OCI-LY1 (cell line): ENCODE measurements at regions not wholly inside any gene's neighbourhood (a gene's known extent, or its start where the extent isn't known, plus 50 kb on each side); places are given as distances from the start of the nearest gene placed in this dataset.

Experiments
- H2AFZ ChIP-seq: fragments of 200-600 bp; sonication (generic), shearing (Covaris generic); 2 replicates; pipeline ENCODE4 v1.6.0; 2014; ENCODE audit warnings: antibody characterized with exemption, mild to moderate bottlenecking, low read length
- H3F3A ChIP-seq: fragments of 200-600 bp; sonication (generic), shearing (Covaris generic); 2 replicates; pipeline ENCODE4 v1.6.0; 2014; ENCODE audit warnings: mild to moderate bottlenecking, antibody characterized with exemption, low read length, moderate library complexity; ENCODE audit not compliant: insufficient read depth
- H3K27ac ChIP-seq: fragments of 200-600 bp; sonication (generic); 2 replicates; pipeline ENCODE4 v1.5.1; 2014; ENCODE audit warnings: low read length, mixed run types, mild to moderate bottlenecking, low read depth; ENCODE audit not compliant: poor library complexity, severe bottlenecking
- H3K27me3 ChIP-seq: fragments of 200-600 bp; sonication (generic); 2 replicates; pipeline ENCODE4 v1.6.0; 2014; ENCODE audit warnings: antibody characterized with exemption, mild to moderate bottlenecking, low read length, moderate library complexity; ENCODE audit not compliant: insufficient read depth
- H3K36me3 ChIP-seq: fragments of 200-600 bp; sonication (generic); 2 replicates; pipeline ENCODE4 v1.6.1; 2014; ENCODE audit warnings: mild to moderate bottlenecking, antibody characterized with exemption, low read length, moderate library complexity, mixed read lengths; ENCODE audit not compliant: insufficient read depth
- H3K4me1 ChIP-seq: fragments of 200-600 bp; sonication (generic); 2 replicates; pipeline ENCODE4 v1.5.1; 2014; ENCODE audit warnings: mild to moderate bottlenecking, low read length, moderate library complexity; ENCODE audit not compliant: insufficient read depth, severe bottlenecking
- H3K4me2 ChIP-seq: fragments of 200-600 bp; sonication (generic), shearing (Covaris generic); 2 replicates; pipeline ENCODE4 v1.6.1; 2014; ENCODE audit warnings: low read length
- H3K4me3 ChIP-seq: fragments of 200-600 bp; sonication (generic); 2 replicates; pipeline ENCODE4 v1.5.1; 2014; ENCODE audit warnings: low read length, low read depth, mild to moderate bottlenecking, mixed read lengths; ENCODE audit not compliant: poor library complexity, severe bottlenecking
- H3K79me2 ChIP-seq: fragments of 200-600 bp; shearing (Covaris generic); 2 replicates; pipeline ENCODE4 v1.6.1; 2016; ENCODE audit warnings: mixed run types, low read length, mixed read lengths; ENCODE audit not compliant: insufficient read depth
- H3K9ac ChIP-seq: fragments of 200-600 bp; sonication (generic), shearing (Covaris generic); 2 replicates; pipeline ENCODE4 v1.6.1; 2014; ENCODE audit warnings: mild to moderate bottlenecking, low read length, mixed read lengths
- H3K9me2 ChIP-seq: fragments of 200-600 bp; sonication (generic), shearing (Covaris generic); 2 replicates; pipeline ENCODE4 v1.6.1; 2014; ENCODE audit warnings: low read depth, mild to moderate bottlenecking, low read length, mixed read lengths
- H3K9me3 ChIP-seq: fragments of 200-600 bp; shearing (Covaris generic); 2 replicates; pipeline ENCODE4 v1.6.1; 2014; ENCODE audit warnings: low read length, mixed read lengths
- H4K20me1 ChIP-seq: fragments of 200-600 bp; sonication (generic), shearing (Covaris generic); 2 replicates; pipeline ENCODE4 v1.6.0; 2016; ENCODE audit warnings: mild to moderate bottlenecking, low read length; ENCODE audit not compliant: insufficient read depth
- EZH2 ChIP-seq: fragments of 200-600 bp; sonication (generic), shearing (Covaris generic); IDR thresholded peaks from 2 replicates; pipeline ENCODE4 v1.8.0; 2017; ENCODE audit warnings: borderline replicate concordance, mixed run types, mild to moderate bottlenecking, antibody characterized with exemption, low read length, moderate library complexity, mixed read lengths
- TF ChIP-seq, protein P1 (sequence below): fragments of 200-600 bp; sonication (generic), shearing (Covaris generic); IDR thresholded peaks from 2 replicates; pipeline ENCODE4 v1.5.1; 2017; ENCODE audit warnings: mild to moderate bottlenecking, antibody characterized with exemption, low read length, moderate library complexity, mixed read lengths

DNA sequence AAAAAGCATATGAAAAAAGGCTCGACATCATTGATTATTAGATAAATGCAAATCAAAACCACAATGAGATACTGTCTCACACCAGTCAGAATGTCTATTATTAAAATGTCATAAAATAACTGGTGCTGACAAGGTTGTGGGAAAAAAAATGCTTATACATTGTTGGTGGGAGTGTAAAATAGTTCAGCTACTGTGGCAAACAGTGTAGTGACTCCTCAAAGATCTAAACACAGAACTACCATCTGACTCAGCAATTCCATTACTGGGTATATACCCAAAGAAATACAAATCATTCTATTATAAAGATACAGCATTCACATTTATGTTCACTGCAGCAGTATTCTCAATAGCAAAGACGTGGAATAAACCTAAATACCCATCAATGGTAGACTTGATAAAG lies 412.1 kb downstream of the CENPC start:
- H3K9me3 ChIP-seq = no peaks in the 10 kb centered on the region
- H2AFZ ChIP-seq = no peak overlapping the region
- H3K4me3 ChIP-seq = no peak overlapping the region
- no peak overlapping the region for H3K9ac ChIP-seq
- no peak overlapping the region for H3K27ac ChIP-seq
- no peaks in the 10 kb centered on the region for H3F3A ChIP-seq
- H3K79me2 ChIP-seq = no peaks in the 10 kb centered on the region
- H3K4me1 ChIP-seq = no peaks in the 10 kb centered on the region
- no peaks in the 10 kb centered on the region for H3K36me3 ChIP-seq
- H4K20me1 ChIP-seq = no peaks in the 10 kb centered on the region
- H3K9me2 ChIP-seq = no peaks in the 10 kb centered on the region
- TF ChIP-seq, protein P1, sequence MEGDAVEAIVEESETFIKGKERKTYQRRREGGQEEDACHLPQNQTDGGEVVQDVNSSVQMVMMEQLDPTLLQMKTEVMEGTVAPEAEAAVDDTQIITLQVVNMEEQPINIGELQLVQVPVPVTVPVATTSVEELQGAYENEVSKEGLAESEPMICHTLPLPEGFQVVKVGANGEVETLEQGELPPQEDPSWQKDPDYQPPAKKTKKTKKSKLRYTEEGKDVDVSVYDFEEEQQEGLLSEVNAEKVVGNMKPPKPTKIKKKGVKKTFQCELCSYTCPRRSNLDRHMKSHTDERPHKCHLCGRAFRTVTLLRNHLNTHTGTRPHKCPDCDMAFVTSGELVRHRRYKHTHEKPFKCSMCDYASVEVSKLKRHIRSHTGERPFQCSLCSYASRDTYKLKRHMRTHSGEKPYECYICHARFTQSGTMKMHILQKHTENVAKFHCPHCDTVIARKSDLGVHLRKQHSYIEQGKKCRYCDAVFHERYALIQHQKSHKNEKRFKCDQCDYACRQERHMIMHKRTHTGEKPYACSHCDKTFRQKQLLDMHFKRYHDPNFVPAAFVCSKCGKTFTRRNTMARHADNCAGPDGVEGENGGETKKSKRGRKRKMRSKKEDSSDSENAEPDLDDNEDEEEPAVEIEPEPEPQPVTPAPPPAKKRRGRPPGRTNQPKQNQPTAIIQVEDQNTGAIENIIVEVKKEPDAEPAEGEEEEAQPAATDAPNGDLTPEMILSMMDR = no peak
- TF ChIP-seq EZH2 = no peak
- H3K4me2 ChIP-seq = no peak overlapping the region
- no peaks in the 10 kb centered on the region for H3K27me3 ChIP-seq

DNA sequence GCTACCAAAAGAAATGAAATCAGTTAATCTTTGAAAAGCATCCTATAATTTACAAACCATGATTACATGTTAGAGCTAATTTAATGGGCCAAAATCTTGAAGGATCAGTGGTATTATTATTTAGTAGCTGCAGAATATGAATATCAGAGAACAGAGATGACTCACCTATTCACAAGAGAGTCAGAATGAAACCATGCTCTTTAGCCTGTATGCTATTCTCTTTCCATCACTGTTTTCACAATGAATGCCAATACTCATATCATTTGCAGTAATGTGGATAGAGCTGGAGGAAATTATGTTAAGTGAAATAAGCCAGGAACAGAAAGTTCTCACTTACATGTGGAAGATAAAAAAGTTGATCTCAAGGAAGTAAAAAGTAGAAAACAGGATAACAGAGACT lies 414.1 kb downstream of the CENPC start:
- no peak overlapping the region for H3K4me3 ChIP-seq
- H3K9me2 ChIP-seq = no peaks in the 10 kb centered on the region
- H3K27me3 ChIP-seq = no peaks in the 10 kb centered on the region
- no peak overlapping the region for H2AFZ ChIP-seq
- H3K9me3 ChIP-seq = no peaks in the 10 kb centered on the region
- no peaks in the 10 kb centered on the region for H3K79me2 ChIP-seq
- H3K4me2 ChIP-seq = no peak overlapping the region
- no peak for TF ChIP-seq EZH2
- TF ChIP-seq, protein P1 = no peak
- H3K4me1 ChIP-seq = no peaks in the 10 kb centered on the region
- no peak overlapping the region for H3K9ac ChIP-seq
- H4K20me1 ChIP-seq = no peaks in the 10 kb centered on the region
- H3K27ac ChIP-seq = no peak overlapping the region
- H3K36me3 ChIP-seq = no peaks in the 10 kb centered on the region
- no peaks in the 10 kb centered on the region for H3F3A ChIP-seq

DNA sequence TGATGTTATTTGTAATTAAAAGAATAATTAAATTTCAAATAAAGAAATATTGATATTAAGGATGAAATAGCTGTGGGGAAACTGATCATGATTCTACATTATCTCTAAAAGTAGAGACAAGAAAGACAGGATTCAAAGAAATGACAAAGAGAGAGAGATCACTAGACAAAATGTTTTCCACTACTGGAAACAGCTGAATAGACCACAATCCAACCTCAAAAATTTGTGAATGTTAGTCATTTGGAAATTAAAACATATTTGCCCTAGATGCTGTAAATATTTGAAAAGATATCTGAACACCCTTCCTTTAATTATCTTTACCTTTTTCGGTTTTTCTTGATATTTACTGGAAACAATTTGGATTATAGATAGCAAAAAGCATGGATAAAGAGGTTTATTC lies 414.9 kb downstream of the CENPC start:
- H4K20me1 ChIP-seq = no peaks in the 10 kb centered on the region
- H3F3A ChIP-seq = no peaks in the 10 kb centered on the region
- no peaks in the 10 kb centered on the region for H3K9me2 ChIP-seq
- H3K9me3 ChIP-seq = no peaks in the 10 kb centered on the region
- no peaks in the 10 kb centered on the region for H3K36me3 ChIP-seq
- no peak overlapping the region for H3K27ac ChIP-seq
- H3K79me2 ChIP-seq = no peaks in the 10 kb centered on the region
- H3K4me1 ChIP-seq = no peaks in the 10 kb centered on the region
- H3K4me3 ChIP-seq = no peak overlapping the region
- TF ChIP-seq, protein P1 = no peak
- TF ChIP-seq EZH2 = no peak
- H3K4me2 ChIP-seq = no peak overlapping the region
- H3K27me3 ChIP-seq = no peaks in the 10 kb centered on the region
- no peak overlapping the region for H3K9ac ChIP-seq
- H2AFZ ChIP-seq = no peak overlapping the region
